ENCODE measurements at regions not wholly inside any gene's neighbourhood (a gene's known extent, or its start where the extent isn't known, plus 50 kb on each side); places are given as distances from the start of the nearest gene placed in this dataset.

GRCh38 chr1:87760654-87761053, 432.0 kb downstream of the LMO4 start:
- H3K9me3 ChIP-seq (ENCODE audit: low read depth, low read length, poor library complexity, severe bottlenecking), result no peaks in the 10 kb centered on the region
- ChIA-PET CTCF (no interaction called here), POLR2A (ENCODE audit: low non-redundant PET) (no interaction called here)
- H3K27ac ChIP-seq (ENCODE audit: low read depth, low read length, poor library complexity, severe bottlenecking), result no peak overlapping the region
- DNase-seq (ENCODE audit: low spot score), result no peak
- H3K27me3 ChIP-seq (replicated peaks; ENCODE audit: insufficient read depth, low read depth, low read length, poor library complexity), result no peaks in the 10 kb centered on the region
- BruUV-seq (replicated peaks), result no TSS peak
- no peak overlapping the region for H3K4me3 ChIP-seq (ENCODE audit: low read depth, low read length, poor library complexity, severe bottlenecking)
- no peak for TF ChIP-seq CTCF (conservative IDR thresholded peaks at IDR 0.05; ENCODE audit: low read depth, low read length)
- no peak for TF ChIP-seq EZH2 (IDR thresholded peaks at IDR 0.05; ENCODE audit: borderline replicate concordance, low read depth, low read length, poor library complexity, severe bottlenecking)
- H3K4me1 ChIP-seq (ENCODE audit: insufficient read depth, low read length, poor library complexity, severe bottlenecking), result peaks cover 12% of the 10 kb centered on the region
- H3K36me3 ChIP-seq (ENCODE audit: insufficient read depth, low read length, poor library complexity, severe bottlenecking), result no peaks in the 10 kb centered on the region
- intact Hi-C loops (cut with micrococcal nuclease; ENCODE audit: unreplicated experiment), result no loop called here

- Histone ChIP-seq H3K36me3 (ENCODE audit: insufficient read depth, low read length, poor library complexity, severe bottlenecking) (no peaks in the 10 kb centered on the region), H3K27me3 (replicated peaks; ENCODE audit: insufficient read depth, low read depth, low read length, poor library complexity) (no peaks in the 10 kb centered on the region), H3K9me3 (ENCODE audit: low read depth, low read length, poor library complexity, severe bottlenecking) (no peaks in the 10 kb centered on the region), H3K4me3 (ENCODE audit: low read depth, low read length, poor library complexity, severe bottlenecking) (no peak overlapping the region), H3K27ac (ENCODE audit: low read depth, low read length, poor library complexity, severe bottlenecking) (no peak overlapping the region), H3K4me1 (ENCODE audit: insufficient read depth, low read length, poor library complexity, severe bottlenecking) (peaks cover 24% of the 10 kb centered on the region)
- ChIA-PET POLR2A (ENCODE audit: low non-redundant PET) (no interaction called here), CTCF (no interaction called here)
- DNase-seq (ENCODE audit: low spot score), result no peak
- intact Hi-C loops (cut with micrococcal nuclease; ENCODE audit: unreplicated experiment), result no loop called here
- no peak for TF ChIP-seq CTCF (conservative IDR thresholded peaks at IDR 0.05; ENCODE audit: low read depth, low read length)
- TF ChIP-seq EZH2 (IDR thresholded peaks at IDR 0.05; ENCODE audit: borderline replicate concordance, low read depth, low read length, poor library complexity, severe bottlenecking), result no peak
- no TSS peak for BruUV-seq (replicated peaks)
Observed at GRCh38 chr1:87763483-87763882, 434.8 kb downstream of the LMO4 start.

- peak overlapping the region; percentile 15 for H3K27ac ChIP-seq (ENCODE audit: low read depth, low read length, poor library complexity, severe bottlenecking)
- no peaks in the 10 kb centered on the region for H3K36me3 ChIP-seq (ENCODE audit: insufficient read depth, low read length, poor library complexity, severe bottlenecking)
- peak; percentile 52 for DNase-seq (ENCODE audit: low spot score)
- H3K9me3 ChIP-seq (ENCODE audit: low read depth, low read length, poor library complexity, severe bottlenecking), result no peaks in the 10 kb centered on the region
- ChIA-PET POLR2A (ENCODE audit: low non-redundant PET) (no interaction called here), CTCF (no interaction called here)
- intact Hi-C loops (cut with micrococcal nuclease; ENCODE audit: unreplicated experiment), result no loop called here
- no TSS peak for BruUV-seq (replicated peaks)
- no peak overlapping the region for H3K4me3 ChIP-seq (ENCODE audit: low read depth, low read length, poor library complexity, severe bottlenecking)
- TF ChIP-seq EZH2 (IDR thresholded peaks at IDR 0.05; ENCODE audit: borderline replicate concordance, low read depth, low read length, poor library complexity, severe bottlenecking) (no peak), CTCF (conservative IDR thresholded peaks at IDR 0.05; ENCODE audit: low read depth, low read length) (no peak)
- peaks cover 24% of the 10 kb centered on the region for H3K4me1 ChIP-seq (ENCODE audit: insufficient read depth, low read length, poor library complexity, severe bottlenecking)
- H3K27me3 ChIP-seq (replicated peaks; ENCODE audit: insufficient read depth, low read depth, low read length, poor library complexity), result no peaks in the 10 kb centered on the region
Observed at GRCh38 chr1:87765057-87765680, 436.5 kb downstream of the LMO4 start.

All from A673 (cell line).